NB4 (cell line): ENCODE measurements at regions not wholly inside any gene's neighbourhood (a gene's known extent, or its start where the extent isn't known, plus 50 kb on each side); places are given as distances from the start of the nearest gene placed in this dataset.

Source experiments
- DNase-seq: peaks from one replicate; pipeline ENCODE4 v3.0.0; 2010; ENCODE audit warnings: low read depth
- H3K4me3 ChIP-seq: one replicate; pipeline ENCODE4 v1.5.1; 2011; ENCODE audit warnings: mild to moderate bottlenecking, low read depth, low read length, moderate library complexity
- MYC ChIP-seq: IDR thresholded peaks from 2 replicates; pipeline ENCODE4 v1.6.1; 2011; ENCODE audit warnings: low read depth, low read length
- POLR2A ChIP-seq: IDR thresholded peaks from 2 replicates; pipeline ENCODE4 v1.6.1; 2011; ENCODE audit warnings: mild to moderate bottlenecking; ENCODE audit not compliant: insufficient read length; ENCODE audit errors: extremely low read depth
- TF ChIP-seq, protein P1 (sequence below): IDR thresholded peaks from one replicate; pipeline ENCODE4 v1.5.1; 2012; ENCODE audit warnings: low read depth, low read length
- TF ChIP-seq, protein P2 (sequence below): IDR thresholded peaks from 2 replicates; pipeline ENCODE4 v1.6.1; 2011; ENCODE audit warnings: low read depth, low read length

DNA sequence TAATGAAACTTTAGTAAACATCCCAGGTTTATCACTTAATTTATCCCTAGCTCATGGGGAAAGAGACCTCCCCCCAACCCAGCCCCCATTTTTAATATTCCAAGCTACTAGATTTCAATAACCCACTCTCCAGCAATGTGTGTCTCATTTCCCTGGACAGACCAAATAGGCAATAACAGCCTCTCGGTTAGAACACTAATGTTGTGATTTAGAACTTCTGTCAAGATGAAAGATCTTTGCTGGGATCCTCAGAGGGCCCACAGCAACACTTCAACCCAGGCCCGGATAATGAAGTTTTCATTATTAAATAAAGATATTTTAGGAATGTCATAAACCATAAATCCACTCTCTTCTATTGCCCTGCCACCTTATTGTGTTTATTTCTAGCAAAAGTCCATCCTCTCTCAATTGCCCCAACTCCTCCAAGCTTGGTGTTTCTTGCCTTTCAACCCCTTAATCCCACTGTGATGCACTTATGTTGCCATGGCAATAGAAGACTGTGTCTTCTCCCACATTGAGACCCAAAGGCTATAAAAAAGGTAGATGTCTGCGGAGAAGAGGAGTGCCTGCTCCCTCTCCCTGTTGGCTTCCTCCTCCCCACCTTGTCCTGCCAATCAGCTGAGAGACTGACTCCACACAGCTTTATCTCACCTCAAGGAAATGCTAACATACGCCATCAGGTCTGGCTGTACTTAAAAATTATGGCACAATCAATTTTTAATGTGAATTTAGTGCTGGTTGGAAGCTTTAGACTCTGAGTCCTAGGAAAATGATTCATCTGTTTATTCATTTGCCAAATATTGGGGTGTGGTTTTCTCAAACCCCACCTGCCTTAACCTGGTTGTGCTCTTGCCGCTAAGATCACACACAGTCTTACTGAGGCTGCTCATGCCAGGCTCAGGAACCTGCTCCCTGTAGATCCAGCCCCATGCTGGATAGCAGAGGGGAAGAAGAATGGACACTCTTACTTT is 258.3 kb upstream of the CAMK1G start:
- no peak for DNase-seq
- TF ChIP-seq, protein P1, sequence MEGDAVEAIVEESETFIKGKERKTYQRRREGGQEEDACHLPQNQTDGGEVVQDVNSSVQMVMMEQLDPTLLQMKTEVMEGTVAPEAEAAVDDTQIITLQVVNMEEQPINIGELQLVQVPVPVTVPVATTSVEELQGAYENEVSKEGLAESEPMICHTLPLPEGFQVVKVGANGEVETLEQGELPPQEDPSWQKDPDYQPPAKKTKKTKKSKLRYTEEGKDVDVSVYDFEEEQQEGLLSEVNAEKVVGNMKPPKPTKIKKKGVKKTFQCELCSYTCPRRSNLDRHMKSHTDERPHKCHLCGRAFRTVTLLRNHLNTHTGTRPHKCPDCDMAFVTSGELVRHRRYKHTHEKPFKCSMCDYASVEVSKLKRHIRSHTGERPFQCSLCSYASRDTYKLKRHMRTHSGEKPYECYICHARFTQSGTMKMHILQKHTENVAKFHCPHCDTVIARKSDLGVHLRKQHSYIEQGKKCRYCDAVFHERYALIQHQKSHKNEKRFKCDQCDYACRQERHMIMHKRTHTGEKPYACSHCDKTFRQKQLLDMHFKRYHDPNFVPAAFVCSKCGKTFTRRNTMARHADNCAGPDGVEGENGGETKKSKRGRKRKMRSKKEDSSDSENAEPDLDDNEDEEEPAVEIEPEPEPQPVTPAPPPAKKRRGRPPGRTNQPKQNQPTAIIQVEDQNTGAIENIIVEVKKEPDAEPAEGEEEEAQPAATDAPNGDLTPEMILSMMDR: no peak
- no peak for TF ChIP-seq POLR2A
- no peak for TF ChIP-seq MYC
- TF ChIP-seq, protein P2, sequence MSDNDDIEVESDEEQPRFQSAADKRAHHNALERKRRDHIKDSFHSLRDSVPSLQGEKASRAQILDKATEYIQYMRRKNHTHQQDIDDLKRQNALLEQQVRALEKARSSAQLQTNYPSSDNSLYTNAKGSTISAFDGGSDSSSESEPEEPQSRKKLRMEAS: no peak
- no peak overlapping the region for H3K4me3 ChIP-seq

DNA sequence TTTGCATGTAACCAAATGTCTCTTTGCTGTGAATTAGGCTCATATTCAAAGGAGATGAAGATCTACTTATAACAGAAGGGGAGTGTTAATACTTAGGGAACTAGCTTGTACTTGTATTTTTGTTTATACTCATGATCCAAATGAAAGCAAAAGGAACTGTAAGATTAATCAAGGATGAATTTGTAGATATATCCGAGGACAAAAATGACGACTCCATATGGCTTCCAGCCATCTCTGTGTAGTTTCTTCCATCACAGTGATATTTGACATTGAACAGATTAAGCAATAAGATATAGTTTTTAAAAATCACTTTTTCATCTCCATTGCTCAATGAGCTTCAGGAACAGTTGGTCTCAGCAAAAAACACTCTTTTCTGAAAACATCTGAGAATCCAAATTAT is 257.4 kb upstream of the CAMK1G start:
- no peak overlapping the region for H3K4me3 ChIP-seq
- TF ChIP-seq MYC: no peak
- no peak for DNase-seq

GRCh38 chr1:209326831-209327230 is 256.7 kb upstream of the CAMK1G start:
- TF ChIP-seq, protein P2: no peak
- TF ChIP-seq, protein P1: no peak
- TF ChIP-seq POLR2A (no peak), MYC (no peak)
- H3K4me3 ChIP-seq: no peak overlapping the region
- no peak for DNase-seq

GRCh38 chr1:209328196-209328595 is 255.3 kb upstream of the CAMK1G start:
- no peak for DNase-seq
- no peak overlapping the region for H3K4me3 ChIP-seq
- TF ChIP-seq POLR2A (no peak), MYC (no peak)
- TF ChIP-seq, protein P1: no peak
- TF ChIP-seq, protein P2: no peak

GRCh38 chr1:209335178-209335577 is 248.3 kb upstream of the CAMK1G start:
- TF ChIP-seq, protein P2: no peak
- TF ChIP-seq, protein P1: peak; percentile 85
- H3K4me3 ChIP-seq: no peak overlapping the region
- DNase-seq: peak; percentile 15

- no peak for DNase-seq
- TF ChIP-seq POLR2A (no peak), MYC (no peak)
- TF ChIP-seq, protein P1: no peak
- TF ChIP-seq, protein P2: no peak
- no peak overlapping the region for H3K4me3 ChIP-seq
Observed at GRCh38 chr1:209341146-209341545, 242.4 kb upstream of the CAMK1G start.
